Smooth muscle cell (in vitro differentiated cells): ENCODE measurements at regions not wholly inside any gene's neighbourhood (a gene's known extent, or its start where the extent isn't known, plus 50 kb on each side); places are given as distances from the start of the nearest gene placed in this dataset.

Experiments used
- DNase-seq: peaks from one replicate; lab custom pipeline; 2025; ENCODE audit not compliant: unreplicated experiment; lab: John Stamatoyannopoulos, UW
- H2AFZ ChIP-seq: fragments of 200-600 bp; sonication (generic); 2 replicates; pipeline ENCODE4 v1.6.0; 2016; ENCODE audit warnings: antibody characterized with exemption, low read depth, mild to moderate bottlenecking
- H3F3A ChIP-seq: fragments of 200-600 bp; sonication (generic); 2 replicates; pipeline ENCODE4 v1.6.0; 2017; ENCODE audit warnings: antibody characterized with exemption, low read depth
- H3K27ac ChIP-seq: fragments of 200-600 bp; sonication (generic); 2 replicates; pipeline ENCODE4 v1.5.1; 2016; ENCODE audit warnings: low read depth, mild to moderate bottlenecking
- H3K27me3 ChIP-seq: fragments of 200-600 bp; sonication (generic); 2 replicates; pipeline ENCODE4 v1.6.1; 2016; ENCODE audit warnings: low read depth, mild to moderate bottlenecking
- H3K36me3 ChIP-seq: fragments of 200-600 bp; sonication (generic); 2 replicates; pipeline ENCODE4 v1.5.1; 2016; ENCODE audit warnings: low read depth
- H3K4me1 ChIP-seq: fragments of 200-600 bp; sonication (generic); 2 replicates; pipeline ENCODE4 v1.5.1; 2016; ENCODE audit warnings: low read depth
- H3K4me2 ChIP-seq: fragments of 200-600 bp; sonication (generic); 2 replicates; pipeline ENCODE4 v1.6.0; 2016; ENCODE audit warnings: mild to moderate bottlenecking
- H3K4me3 ChIP-seq: fragments of 200-600 bp; sonication (generic); 2 replicates; pipeline ENCODE4 v1.5.1; 2016; ENCODE audit warnings: mild to moderate bottlenecking
- H3K79me2 ChIP-seq: fragments of 200-600 bp; sonication (generic); 2 replicates; pipeline ENCODE4 v1.6.0; 2016; ENCODE audit warnings: low read depth, mild to moderate bottlenecking
- H3K9ac ChIP-seq: fragments of 200-600 bp; sonication (generic); 2 replicates; pipeline ENCODE4 v1.6.0; 2016; ENCODE audit warnings: low read depth
- H3K9me3 ChIP-seq: fragments of 200-600 bp; sonication (generic); replicated peaks from 2 replicates; pipeline ENCODE4 v1.5.1; 2016; ENCODE audit warnings: low read depth
- H4K20me1 ChIP-seq: fragments of 200-600 bp; sonication (generic); 2 replicates; pipeline ENCODE4 v1.6.0; 2016; ENCODE audit warnings: low read depth
- CTCF ChIP-seq: fragments of 200-600 bp; sonication (generic); IDR thresholded peaks from 2 replicates; pipeline ENCODE4 v1.5.1; 2017; ENCODE audit warnings: borderline replicate concordance, mild to moderate bottlenecking, antibody characterized with exemption; ENCODE audit not compliant: insufficient read depth, poor library complexity, severe bottlenecking
- WGBS: methylation state at CpG from one replicate; pipeline ENCODE4 v1.1.7; 2016; ENCODE audit warnings: low lambda C conversion rate; 5-methylcytosine and 5-hydroxymethylcytosine counted together

- Histone ChIP-seq H3K4me1 (peaks cover 53% of the 10 kb centered on the region), H3K27ac (no peak overlapping the region), H3K4me2 (no peak overlapping the region), H3K79me2 (no peaks in the 10 kb centered on the region), H3K4me3 (no peak overlapping the region), H3K9me3 (no peaks in the 10 kb centered on the region), H2AFZ (no peak overlapping the region), H3K9ac (no peak overlapping the region), H3F3A (no peaks in the 10 kb centered on the region), H4K20me1 (no peaks in the 10 kb centered on the region), H3K36me3 (no peaks in the 10 kb centered on the region), H3K27me3 (no peaks in the 10 kb centered on the region)
- no peak for TF ChIP-seq CTCF
- DNase-seq: no peak
- 96% methylated on average over 2 of the region's 2 CpGs for WGBS
Measured at GRCh38 chr5:124918618-124919017, 172.2 kb upstream of the ZNF608 start.

GRCh38 chr5:124919076-124919475 lies 172.6 kb upstream of the ZNF608 start:
- no peaks in the 10 kb centered on the region for H3K79me2 ChIP-seq
- peaks cover 53% of the 10 kb centered on the region for H3K4me1 ChIP-seq
- no peak for DNase-seq
- H3K27me3 ChIP-seq: no peaks in the 10 kb centered on the region
- H3K4me2 ChIP-seq: no peak overlapping the region
- WGBS: 91% methylated on average over 1 of the region's 1 CpG
- TF ChIP-seq CTCF: no peak
- H4K20me1 ChIP-seq: no peaks in the 10 kb centered on the region
- no peaks in the 10 kb centered on the region for H3F3A ChIP-seq
- no peak overlapping the region for H3K9ac ChIP-seq
- H3K36me3 ChIP-seq: no peaks in the 10 kb centered on the region
- no peaks in the 10 kb centered on the region for H3K9me3 ChIP-seq
- no peak overlapping the region for H2AFZ ChIP-seq
- no peak overlapping the region for H3K27ac ChIP-seq
- no peak overlapping the region for H3K4me3 ChIP-seq

- Histone ChIP-seq H3K27me3 (no peaks in the 10 kb centered on the region), H2AFZ (no peak overlapping the region), H3K36me3 (no peaks in the 10 kb centered on the region), H3K4me1 (peaks cover 53% of the 10 kb centered on the region), H3K4me2 (no peak overlapping the region), H3K9me3 (no peaks in the 10 kb centered on the region), H3K9ac (no peak overlapping the region), H4K20me1 (no peaks in the 10 kb centered on the region), H3K27ac (no peak overlapping the region), H3K79me2 (no peaks in the 10 kb centered on the region), H3F3A (no peaks in the 10 kb centered on the region), H3K4me3 (no peak overlapping the region)
- TF ChIP-seq CTCF: no peak
- DNase-seq: no peak
- 66% methylated on average over 6 of the region's 6 CpGs for WGBS
Measured at GRCh38 chr5:124919747-124920525, 173.5 kb upstream of the ZNF608 start.
